Mucosa of descending colon (tissue), 3 donors: ENCODE measurements at regions not wholly inside any gene's neighbourhood (a gene's known extent, or its start where the extent isn't known, plus 50 kb on each side); places are given as distances from the start of the nearest gene placed in this dataset.

Experiments
- ATAC-seq: fragments of 200-7000 bp; cut with Tn5 transposase; one replicate; pipeline ENCODE4 v1.9.1; 2020; ENCODE audit warnings: mild to moderate bottlenecking, moderate library complexity
- DNase-seq, 3 donors: peaks; one replicate each; pipeline ENCODE4 v3.0.0-alpha.2; 2020
- H3K36me3 ChIP-seq: fragments of 200-600 bp; one replicate; pipeline ENCODE4 v1.8.0; 2021; ENCODE audit warnings: low read depth, mild to moderate bottlenecking
- H3K4me1 ChIP-seq: fragments of 200-600 bp; one replicate; pipeline ENCODE4 v1.8.0; 2021; ENCODE audit warnings: low read depth, mild to moderate bottlenecking
- H3K4me3 ChIP-seq: fragments of 200-600 bp; one replicate; pipeline ENCODE4 v1.8.0; 2021; ENCODE audit warnings: mild to moderate bottlenecking
- H3K9me3 ChIP-seq: fragments of 200-600 bp; one replicate; pipeline ENCODE4 v1.8.0; 2021; ENCODE audit warnings: mild to moderate bottlenecking
- intact Hi-C, 2 donors: fragments of 100-400 bp; cut with DNase I in 1 of 2; cut with micrococcal nuclease in 1 of 2; formaldehyde crosslinking; loops; one replicate each; pipeline versions ENCODE4 v1.11.0 to v1.11.1; 2022; cut with DNase I, micrococcal nuclease
- TF ChIP-seq, protein P1 (sequence below): fragments of 200-600 bp; IDR thresholded peaks from one replicate; pipeline ENCODE4 v1.8.0; 2022; ENCODE audit warnings: antibody characterized with exemption, mild to moderate bottlenecking
- donor health status: DM: no; HTN: no; CAD: no; lungs with moderate emphysema.
- donor health status: DM: no; HTN: no; CAD: no.
- donor health status: DM: no; HTN: yes; CAD: no.

DNA sequence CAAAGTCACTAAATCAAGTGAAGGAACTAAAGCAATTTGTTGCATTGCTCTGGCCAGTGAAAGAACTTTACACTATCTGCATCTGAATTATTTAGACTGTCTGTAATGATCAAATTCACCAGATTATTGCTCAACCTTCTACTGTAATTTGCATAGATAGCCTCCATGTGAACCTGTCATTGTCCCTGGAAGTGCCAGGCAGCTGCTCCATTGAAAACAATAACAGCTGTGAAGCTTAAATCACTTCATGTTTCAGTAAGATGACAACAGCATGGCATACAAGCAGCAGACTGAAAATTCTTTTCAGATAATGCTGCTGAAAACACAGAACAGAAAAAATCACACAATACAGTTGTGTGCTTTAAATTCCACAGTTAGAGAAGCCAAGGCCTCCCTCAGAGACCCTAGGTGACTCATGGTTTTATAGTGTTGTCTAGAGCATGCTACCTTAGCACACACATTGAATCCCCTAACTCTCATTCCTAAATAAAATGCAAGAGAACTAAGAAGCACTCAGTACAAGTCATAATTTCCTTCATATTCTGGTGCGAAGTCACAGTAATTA, 248.9 kb downstream of the TPBG start:
- no peak overlapping the region for H3K4me3 ChIP-seq
- TF ChIP-seq, protein P1, sequence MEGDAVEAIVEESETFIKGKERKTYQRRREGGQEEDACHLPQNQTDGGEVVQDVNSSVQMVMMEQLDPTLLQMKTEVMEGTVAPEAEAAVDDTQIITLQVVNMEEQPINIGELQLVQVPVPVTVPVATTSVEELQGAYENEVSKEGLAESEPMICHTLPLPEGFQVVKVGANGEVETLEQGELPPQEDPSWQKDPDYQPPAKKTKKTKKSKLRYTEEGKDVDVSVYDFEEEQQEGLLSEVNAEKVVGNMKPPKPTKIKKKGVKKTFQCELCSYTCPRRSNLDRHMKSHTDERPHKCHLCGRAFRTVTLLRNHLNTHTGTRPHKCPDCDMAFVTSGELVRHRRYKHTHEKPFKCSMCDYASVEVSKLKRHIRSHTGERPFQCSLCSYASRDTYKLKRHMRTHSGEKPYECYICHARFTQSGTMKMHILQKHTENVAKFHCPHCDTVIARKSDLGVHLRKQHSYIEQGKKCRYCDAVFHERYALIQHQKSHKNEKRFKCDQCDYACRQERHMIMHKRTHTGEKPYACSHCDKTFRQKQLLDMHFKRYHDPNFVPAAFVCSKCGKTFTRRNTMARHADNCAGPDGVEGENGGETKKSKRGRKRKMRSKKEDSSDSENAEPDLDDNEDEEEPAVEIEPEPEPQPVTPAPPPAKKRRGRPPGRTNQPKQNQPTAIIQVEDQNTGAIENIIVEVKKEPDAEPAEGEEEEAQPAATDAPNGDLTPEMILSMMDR, result no peak
- ATAC-seq (no peak), DNase-seq (no peak)
- no peaks in the 10 kb centered on the region for H3K36me3 ChIP-seq
- H3K4me1 ChIP-seq, result no peaks in the 10 kb centered on the region
- H3K9me3 ChIP-seq, result no peaks in the 10 kb centered on the region
- intact Hi-C loops, result no loop called here

DNA sequence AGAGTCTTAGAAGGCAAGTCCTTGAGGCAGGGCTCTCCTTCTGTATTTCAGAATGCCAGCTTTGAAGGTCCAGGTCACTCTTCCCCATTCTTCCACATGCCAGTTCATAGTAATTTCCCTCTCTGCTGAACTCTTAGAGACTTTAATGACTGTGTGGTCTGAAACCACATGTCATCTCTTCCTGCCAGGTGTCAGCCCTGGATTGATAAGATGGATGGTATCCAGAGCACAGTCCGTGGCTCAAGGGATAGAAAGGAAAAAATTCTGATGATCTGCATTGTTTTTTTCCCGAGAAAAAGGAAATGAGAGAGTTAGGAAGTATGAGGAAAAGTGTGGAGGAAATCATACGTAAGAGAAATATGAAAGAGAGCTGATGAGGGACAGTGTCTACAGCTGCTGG, 250.9 kb downstream of the TPBG start:
- Histone ChIP-seq H3K4me3 (no peak overlapping the region), H3K36me3 (no peaks in the 10 kb centered on the region), H3K9me3 (no peaks in the 10 kb centered on the region), H3K4me1 (no peaks in the 10 kb centered on the region)
- ATAC-seq (no peak), DNase-seq (no peak)
- intact Hi-C loops, result no loop called here
- TF ChIP-seq, protein P1, result no peak

DNA sequence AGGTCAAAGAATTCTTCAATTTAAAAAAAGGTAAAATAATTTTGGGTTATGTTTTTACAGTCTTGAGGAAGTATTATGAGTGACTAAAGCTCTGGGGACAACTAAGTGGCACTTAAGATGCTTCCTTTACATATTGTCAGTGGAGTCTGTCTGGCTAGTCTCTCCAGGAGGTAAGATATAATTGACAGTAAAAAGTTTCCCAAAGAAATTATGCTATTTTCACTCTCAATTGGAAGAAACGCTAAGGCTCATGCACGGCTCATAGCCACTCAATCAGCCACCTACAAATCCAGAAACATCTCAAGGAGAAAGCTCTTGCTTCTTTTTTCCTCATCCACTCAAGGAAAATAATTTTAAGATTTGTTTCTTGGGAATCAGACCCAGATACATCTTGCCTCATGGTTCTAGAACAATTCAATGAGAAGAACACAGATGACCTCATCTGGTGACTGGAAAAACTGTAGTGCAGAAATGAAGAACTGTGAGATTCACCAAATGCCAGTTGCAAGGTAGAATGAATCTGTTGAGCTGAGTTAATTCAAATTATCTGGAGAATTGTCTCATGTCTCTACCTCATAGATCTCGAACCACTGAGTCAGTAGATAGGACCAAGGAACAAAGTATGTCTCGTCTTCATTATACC, 252.9 kb downstream of the TPBG start:
- TF ChIP-seq, protein P1, result no peak
- Histone ChIP-seq H3K9me3 (no peaks in the 10 kb centered on the region), H3K4me1 (no peaks in the 10 kb centered on the region), H3K36me3 (no peaks in the 10 kb centered on the region), H3K4me3 (no peak overlapping the region)
- intact Hi-C loops, result no loop called here
- DNase-seq (no peak), ATAC-seq (no peak)

DNA sequence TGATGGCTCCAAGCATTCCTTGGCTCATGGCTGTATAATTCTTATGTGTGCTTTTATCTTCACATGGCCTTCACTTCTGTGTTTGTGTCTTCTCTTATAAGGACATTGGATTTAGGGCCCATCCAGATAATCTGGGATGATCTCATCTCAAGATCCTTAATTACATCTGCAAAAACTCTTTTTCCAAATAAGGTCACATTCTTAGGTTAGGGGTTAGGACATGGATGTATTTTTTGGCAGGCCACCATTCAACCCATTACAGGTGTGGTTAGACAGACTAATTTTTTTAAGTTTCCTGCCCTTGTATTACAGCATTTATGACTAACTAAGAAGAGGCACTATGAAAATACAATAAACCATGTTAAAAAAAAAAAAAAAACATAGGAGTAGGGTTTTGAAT, 254.0 kb downstream of the TPBG start:
- Histone ChIP-seq H3K4me1 (no peaks in the 10 kb centered on the region), H3K4me3 (no peak overlapping the region), H3K9me3 (no peaks in the 10 kb centered on the region), H3K36me3 (no peaks in the 10 kb centered on the region)
- intact Hi-C loops, result no loop called here
- TF ChIP-seq, protein P1, result no peak
- no peak for DNase-seq
- no peak for ATAC-seq

DNA sequence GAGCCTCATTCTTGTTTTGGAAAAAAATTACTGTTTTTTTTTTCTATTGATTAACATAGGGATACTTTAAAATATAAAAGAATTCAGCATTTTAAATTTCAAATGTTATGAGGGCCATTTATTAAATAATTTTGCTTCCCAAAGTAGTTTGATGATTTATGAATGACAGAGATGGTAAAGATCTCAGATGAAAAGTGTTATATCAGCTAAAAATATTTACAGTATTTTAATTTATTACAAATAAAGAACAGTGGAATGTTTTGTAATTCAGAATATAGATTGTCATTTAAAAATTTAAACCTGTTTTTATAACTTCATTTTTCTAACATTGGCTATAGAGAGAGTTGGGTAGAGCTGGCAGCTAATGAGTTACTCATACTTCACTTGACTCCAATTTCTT, 256.0 kb downstream of the TPBG start:
- Histone ChIP-seq H3K4me3 (no peak overlapping the region), H3K36me3 (no peaks in the 10 kb centered on the region), H3K9me3 (no peaks in the 10 kb centered on the region), H3K4me1 (no peaks in the 10 kb centered on the region)
- DNase-seq, result no peak
- ATAC-seq, result no peak
- intact Hi-C loops, result no loop called here
- TF ChIP-seq, protein P1, result no peak
